LNCaP clone FGC (cell line): ENCODE measurements at regions not wholly inside any gene's neighbourhood (a gene's known extent, or its start where the extent isn't known, plus 50 kb on each side); places are given as distances from the start of the nearest gene placed in this dataset.

Experiments
- DNase-seq: peaks from one replicate; pipeline ENCODE4 v3.0.0-alpha.2; 2011; ENCODE audit warnings: low read depth
- H3K4me3 ChIP-seq: 2 replicates; pipeline ENCODE4 v1.5.1; 2011; ENCODE audit warnings: mild to moderate bottlenecking, low read depth, low read length, control low read depth
- CTCF ChIP-seq: IDR thresholded peaks from 2 replicates; pipeline ENCODE4 v1.5.1; 2012; ENCODE audit warnings: mild to moderate bottlenecking; ENCODE audit not compliant: control insufficient read depth, insufficient read depth; ENCODE audit errors: extremely low read depth

DNA sequence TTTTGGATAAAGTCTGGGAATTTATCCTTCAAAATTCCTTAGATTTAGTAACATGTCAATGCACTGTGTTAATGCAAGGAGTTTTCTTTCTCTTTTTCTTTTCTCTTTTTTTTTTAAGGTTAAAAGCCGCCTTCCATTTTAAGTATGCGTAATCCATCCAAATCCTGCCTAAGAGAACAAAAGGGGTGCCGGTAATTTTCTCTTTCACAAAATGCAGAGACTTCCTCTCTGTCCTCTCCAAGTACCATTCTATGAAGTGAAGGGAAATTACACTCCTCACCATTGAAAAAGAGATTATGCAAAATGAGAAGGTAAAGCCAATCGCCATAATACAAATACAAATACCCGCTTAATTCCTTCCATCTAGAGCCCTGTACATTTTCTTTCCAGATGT lies 273.8 kb downstream of the BLID start:
- no peak overlapping the region for H3K4me3 ChIP-seq
- no peak for TF ChIP-seq CTCF
- no peak for DNase-seq

DNA sequence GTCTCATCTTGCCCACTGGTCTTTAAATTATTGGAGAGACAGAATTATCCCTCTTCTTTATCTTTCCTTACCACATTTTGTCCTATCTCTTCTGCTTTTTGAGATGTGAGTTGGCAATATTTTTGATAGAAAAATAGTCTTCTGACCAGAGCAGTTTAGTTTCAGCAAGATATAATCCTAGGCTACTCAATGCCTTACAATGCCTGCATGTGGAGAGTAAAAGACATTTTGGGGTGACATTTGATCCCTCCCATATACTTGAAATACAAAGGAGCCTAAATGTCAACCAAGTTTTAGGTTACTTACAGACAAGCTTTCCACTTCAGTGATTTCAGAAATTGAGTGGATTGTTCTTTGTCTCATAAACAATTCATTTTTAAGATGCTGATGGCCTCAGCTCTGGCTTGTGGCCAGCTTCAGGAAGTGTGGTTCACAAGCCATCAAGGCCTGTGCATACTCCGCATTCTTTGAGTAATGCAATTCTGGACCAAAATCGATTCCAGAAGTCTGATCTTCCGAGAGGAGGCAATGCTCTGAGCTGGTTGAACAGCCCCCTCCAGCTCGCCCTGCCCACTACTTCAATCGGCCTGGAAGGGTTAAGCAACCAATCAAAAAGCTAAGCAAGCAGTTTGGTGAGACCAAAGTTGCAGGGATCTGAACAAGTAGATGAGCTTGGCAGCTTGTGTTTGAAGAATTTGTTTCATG lies 274.4 kb downstream of the BLID start:
- no peak for DNase-seq
- no peak overlapping the region for H3K4me3 ChIP-seq
- TF ChIP-seq CTCF: no peak

DNA sequence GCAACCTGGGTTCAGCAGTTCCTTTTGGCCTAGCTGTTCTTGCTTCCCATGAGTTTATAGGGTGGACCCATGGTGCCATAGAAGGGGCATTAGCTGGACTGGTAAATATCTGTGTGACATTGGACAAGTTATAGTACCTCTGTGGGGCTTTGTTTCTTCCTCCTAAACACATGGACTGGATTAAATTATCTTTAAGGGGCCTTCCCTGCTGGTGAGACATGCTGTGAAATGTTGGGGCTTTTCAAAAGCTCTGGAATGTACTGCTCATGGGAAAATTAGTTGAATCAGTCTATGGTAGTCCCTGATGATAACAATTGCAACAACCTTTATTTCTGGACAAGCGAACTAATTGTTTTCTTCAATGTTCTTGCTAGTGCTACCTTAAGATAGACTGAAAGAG lies 276.2 kb downstream of the BLID start:
- TF ChIP-seq CTCF: no peak
- no peak overlapping the region for H3K4me3 ChIP-seq
- no peak for DNase-seq

- TF ChIP-seq CTCF: no peak
- no peak overlapping the region for H3K4me3 ChIP-seq
- DNase-seq: no peak
These were observed 277.4 kb downstream of the BLID start for GRCh38 chr11:121838571-121838970.

GRCh38 chr11:121833970-121834369 lies 282.0 kb downstream of the BLID start:
- TF ChIP-seq CTCF: no peak
- no peak for DNase-seq
- H3K4me3 ChIP-seq: no peak overlapping the region

DNA sequence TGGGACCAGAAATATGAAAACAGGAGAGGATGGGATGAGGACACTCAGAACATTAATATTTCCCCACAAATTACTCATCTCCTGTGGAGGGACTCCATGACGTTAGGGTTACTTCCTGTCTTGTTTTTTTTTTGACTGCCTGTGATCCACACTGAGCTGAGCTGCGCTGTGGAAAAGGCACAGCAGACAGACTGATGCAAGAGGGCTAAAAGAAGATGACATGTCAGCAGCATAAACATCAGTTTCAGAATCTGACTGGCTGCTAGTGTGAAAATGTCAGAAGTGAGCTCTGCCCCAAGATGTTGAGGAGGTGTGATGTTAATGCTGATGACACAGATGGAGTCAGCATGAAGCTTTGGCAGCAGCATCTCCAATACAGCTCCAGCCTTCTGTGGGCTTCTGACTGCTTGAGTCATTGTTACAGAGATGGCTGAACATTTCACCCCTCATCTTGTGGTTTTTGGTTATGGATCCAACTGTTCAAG lies 286.8 kb downstream of the BLID start:
- no peak for TF ChIP-seq CTCF
- no peak for DNase-seq
- H3K4me3 ChIP-seq: no peak overlapping the region

GRCh38 chr11:121814962-121815361 lies 301.1 kb downstream of the BLID start:
- no peak for TF ChIP-seq CTCF
- no peak overlapping the region for H3K4me3 ChIP-seq
- no peak for DNase-seq
